ENCODE measurements at regions not wholly inside any gene's neighbourhood (a gene's known extent, or its start where the extent isn't known, plus 50 kb on each side); places are given as distances from the start of the nearest gene placed in this dataset.
"Not testable (repeated sequence)": the region's sequence is repeated elsewhere in the genome, so short reads cannot be mapped to it uniquely, and the experiment has no call there.

GRCh38 chr10:25713894-25714240, 220.2 kb upstream of the MYO3A start:
- DNase-seq (ENCODE audit: low spot score): no peak

- DNase-seq (ENCODE audit: low spot score): no peak
Measured at GRCh38 chr10:25724241-25724640, 209.8 kb upstream of the MYO3A start.

GRCh38 chr10:25725917-25726716, 207.9 kb upstream of the MYO3A start:
- no peak for DNase-seq (ENCODE audit: low spot score)

- no peak for DNase-seq (ENCODE audit: low spot score)
Measured at GRCh38 chr10:25738776-25739175, 195.3 kb upstream of the MYO3A start.

GRCh38 chr10:25743832-25744231, 190.2 kb upstream of the MYO3A start:
- DNase-seq (ENCODE audit: low spot score): no peak

- no peak for DNase-seq (ENCODE audit: low spot score)
Measured at GRCh38 chr10:25744574-25744973, 189.5 kb upstream of the MYO3A start.

GRCh38 chr10:25745976-25746375, 188.1 kb upstream of the MYO3A start:
- DNase-seq (ENCODE audit: low spot score): no peak

GRCh38 chr10:25747084-25747483, 186.9 kb upstream of the MYO3A start:
- DNase-seq (ENCODE audit: low spot score): no peak

- no peak for DNase-seq (ENCODE audit: low spot score)
Measured at GRCh38 chr10:25748509-25748908, 185.5 kb upstream of the MYO3A start.

- DNase-seq (ENCODE audit: low spot score): no peak
Measured at GRCh38 chr10:25753776-25754175, 180.3 kb upstream of the MYO3A start.

- not testable (repeated sequence) for DNase-seq (ENCODE audit: low spot score)
Measured at GRCh38 chr10:25755874-25756273, 178.2 kb upstream of the MYO3A start.

GRCh38 chr10:25756784-25757183, 177.2 kb upstream of the MYO3A start:
- no peak for DNase-seq (ENCODE audit: low spot score)

GRCh38 chr10:25758041-25758457, 176.0 kb upstream of the MYO3A start:
- no peak for DNase-seq (ENCODE audit: low spot score)

- DNase-seq (ENCODE audit: low spot score): no peak
Measured at GRCh38 chr10:25758511-25758910, 175.5 kb upstream of the MYO3A start.

GRCh38 chr10:25761937-25762336, 172.1 kb upstream of the MYO3A start:
- no peak for DNase-seq (ENCODE audit: low spot score)

- no peak for DNase-seq (ENCODE audit: low spot score)
Measured at GRCh38 chr10:25766213-25766612, 167.8 kb upstream of the MYO3A start.

GRCh38 chr10:25766687-25767221, 167.3 kb upstream of the MYO3A start:
- DNase-seq (ENCODE audit: low spot score): no peak

- DNase-seq (ENCODE audit: low spot score): no peak
Measured at GRCh38 chr10:25768167-25768566, 165.9 kb upstream of the MYO3A start.

GRCh38 chr10:25778646-25779045, 155.4 kb upstream of the MYO3A start:
- no peak for DNase-seq (ENCODE audit: low spot score)

- no peak for DNase-seq (ENCODE audit: low spot score)
Measured at GRCh38 chr10:25786161-25786560, 147.9 kb upstream of the MYO3A start.

GRCh38 chr10:25786899-25787298, 147.1 kb upstream of the MYO3A start:
- no peak for DNase-seq (ENCODE audit: low spot score)

- DNase-seq (ENCODE audit: low spot score): no peak
Measured at GRCh38 chr10:25797888-25798429, 136.1 kb upstream of the MYO3A start.

- DNase-seq (ENCODE audit: low spot score): no peak
Measured at GRCh38 chr10:25804505-25804904, 129.5 kb upstream of the MYO3A start.

GRCh38 chr10:25805986-25806385, 128.0 kb upstream of the MYO3A start:
- no peak for DNase-seq (ENCODE audit: low spot score)
